HEK293 (cell line): ENCODE measurements at regions not wholly inside any gene's neighbourhood (a gene's known extent, or its start where the extent isn't known, plus 50 kb on each side); places are given as distances from the start of the nearest gene placed in this dataset.

Source experiments
- BCL11A ChIP-seq: fragments of 450-650 bp; formaldehyde crosslinking; IDR thresholded peaks from 2 replicates; pipeline ENCODE4 v1.5.1; 2016; ENCODE audit warnings: low read depth, missing biosample characterization, missing genetic modification characterization
- TCF7L2 ChIP-seq: IDR thresholded peaks from 2 replicates; pipeline ENCODE4 v1.6.1; 2011; ENCODE audit warnings: low read depth, mild to moderate bottlenecking, inconsistent platforms, low read length, moderate library complexity, borderline replicate concordance
- ZNF292 ChIP-seq: fragments of 450-650 bp; formaldehyde crosslinking; IDR thresholded peaks from 2 replicates; pipeline ENCODE4 v1.5.1; 2016; ENCODE audit warnings: low read depth, missing biosample characterization, missing genetic modification characterization, borderline replicate concordance
- ZNF530 ChIP-seq: fragments of 450-650 bp; formaldehyde crosslinking; IDR thresholded peaks from 2 replicates; pipeline ENCODE4 v1.5.1; 2016; ENCODE audit warnings: low read depth, missing biosample characterization, missing genetic modification characterization
- ZNF670 ChIP-seq: fragments of 450-650 bp; formaldehyde crosslinking; IDR thresholded peaks from 2 replicates; pipeline ENCODE4 v1.5.1; 2016; ENCODE audit warnings: missing biosample characterization, missing genetic modification characterization, low read depth
- TF ChIP-seq, protein P1 (sequence below): fragments of 450-650 bp; formaldehyde crosslinking; IDR thresholded peaks from 2 replicates; pipeline ENCODE4 v1.5.1; 2016; ENCODE audit warnings: missing biosample characterization, missing genetic modification characterization
- TF ChIP-seq, protein P2 (sequence below): fragments of 450-650 bp; formaldehyde crosslinking; IDR thresholded peaks from 2 replicates; pipeline ENCODE4 v1.5.1; 2016; ENCODE audit warnings: missing biosample characterization, missing genetic modification characterization

DNA sequence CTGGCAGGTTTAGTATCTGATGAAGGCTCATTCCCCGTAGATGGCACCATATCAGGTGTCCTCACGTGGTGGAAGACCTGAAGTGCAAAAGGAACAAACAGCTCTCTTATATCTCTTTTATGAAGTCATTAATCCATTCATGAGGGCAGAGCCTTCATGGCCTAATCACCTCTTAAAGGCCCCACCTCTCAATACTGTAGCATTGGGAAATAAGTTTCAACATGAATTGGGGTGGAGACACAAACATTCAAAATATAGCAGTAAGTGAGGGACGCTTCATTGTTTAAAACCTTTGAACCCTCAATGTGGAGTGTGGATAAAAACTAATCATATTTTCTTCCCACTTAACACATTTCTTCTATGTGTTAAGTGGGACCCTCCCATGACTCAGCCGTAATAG, 489.4 kb upstream of the WWC1 start:
- TF ChIP-seq, protein P1, sequence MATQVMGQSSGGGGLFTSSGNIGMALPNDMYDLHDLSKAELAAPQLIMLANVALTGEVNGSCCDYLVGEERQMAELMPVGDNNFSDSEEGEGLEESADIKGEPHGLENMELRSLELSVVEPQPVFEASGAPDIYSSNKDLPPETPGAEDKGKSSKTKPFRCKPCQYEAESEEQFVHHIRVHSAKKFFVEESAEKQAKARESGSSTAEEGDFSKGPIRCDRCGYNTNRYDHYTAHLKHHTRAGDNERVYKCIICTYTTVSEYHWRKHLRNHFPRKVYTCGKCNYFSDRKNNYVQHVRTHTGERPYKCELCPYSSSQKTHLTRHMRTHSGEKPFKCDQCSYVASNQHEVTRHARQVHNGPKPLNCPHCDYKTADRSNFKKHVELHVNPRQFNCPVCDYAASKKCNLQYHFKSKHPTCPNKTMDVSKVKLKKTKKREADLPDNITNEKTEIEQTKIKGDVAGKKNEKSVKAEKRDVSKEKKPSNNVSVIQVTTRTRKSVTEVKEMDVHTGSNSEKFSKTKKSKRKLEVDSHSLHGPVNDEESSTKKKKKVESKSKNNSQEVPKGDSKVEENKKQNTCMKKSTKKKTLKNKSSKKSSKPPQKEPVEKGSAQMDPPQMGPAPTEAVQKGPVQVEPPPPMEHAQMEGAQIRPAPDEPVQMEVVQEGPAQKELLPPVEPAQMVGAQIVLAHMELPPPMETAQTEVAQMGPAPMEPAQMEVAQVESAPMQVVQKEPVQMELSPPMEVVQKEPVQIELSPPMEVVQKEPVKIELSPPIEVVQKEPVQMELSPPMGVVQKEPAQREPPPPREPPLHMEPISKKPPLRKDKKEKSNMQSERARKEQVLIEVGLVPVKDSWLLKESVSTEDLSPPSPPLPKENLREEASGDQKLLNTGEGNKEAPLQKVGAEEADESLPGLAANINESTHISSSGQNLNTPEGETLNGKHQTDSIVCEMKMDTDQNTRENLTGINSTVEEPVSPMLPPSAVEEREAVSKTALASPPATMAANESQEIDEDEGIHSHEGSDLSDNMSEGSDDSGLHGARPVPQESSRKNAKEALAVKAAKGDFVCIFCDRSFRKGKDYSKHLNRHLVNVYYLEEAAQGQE (tag by site-specific recombination): no peak
- TF ChIP-seq ZNF670 (tag by site-specific recombination): no peak
- TF ChIP-seq, protein P2, sequence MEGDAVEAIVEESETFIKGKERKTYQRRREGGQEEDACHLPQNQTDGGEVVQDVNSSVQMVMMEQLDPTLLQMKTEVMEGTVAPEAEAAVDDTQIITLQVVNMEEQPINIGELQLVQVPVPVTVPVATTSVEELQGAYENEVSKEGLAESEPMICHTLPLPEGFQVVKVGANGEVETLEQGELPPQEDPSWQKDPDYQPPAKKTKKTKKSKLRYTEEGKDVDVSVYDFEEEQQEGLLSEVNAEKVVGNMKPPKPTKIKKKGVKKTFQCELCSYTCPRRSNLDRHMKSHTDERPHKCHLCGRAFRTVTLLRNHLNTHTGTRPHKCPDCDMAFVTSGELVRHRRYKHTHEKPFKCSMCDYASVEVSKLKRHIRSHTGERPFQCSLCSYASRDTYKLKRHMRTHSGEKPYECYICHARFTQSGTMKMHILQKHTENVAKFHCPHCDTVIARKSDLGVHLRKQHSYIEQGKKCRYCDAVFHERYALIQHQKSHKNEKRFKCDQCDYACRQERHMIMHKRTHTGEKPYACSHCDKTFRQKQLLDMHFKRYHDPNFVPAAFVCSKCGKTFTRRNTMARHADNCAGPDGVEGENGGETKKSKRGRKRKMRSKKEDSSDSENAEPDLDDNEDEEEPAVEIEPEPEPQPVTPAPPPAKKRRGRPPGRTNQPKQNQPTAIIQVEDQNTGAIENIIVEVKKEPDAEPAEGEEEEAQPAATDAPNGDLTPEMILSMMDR (tag by site-specific recombination): no peak
- no peak for TF ChIP-seq ZNF292 (tag by site-specific recombination)
- no peak for TF ChIP-seq TCF7L2
- no peak for TF ChIP-seq ZNF530 (tag by site-specific recombination)
- no peak for TF ChIP-seq BCL11A (tag by site-specific recombination)
